ENCODE measurements at regions not wholly inside any gene's neighbourhood (a gene's known extent, or its start where the extent isn't known, plus 50 kb on each side); places are given as distances from the start of the nearest gene placed in this dataset.

GRCh38 chr4:18626366-18626765, 604.8 kb upstream of the LCORL start:
- H3K27me3 ChIP-seq, result no peaks in the 10 kb centered on the region
- H3K36me3 ChIP-seq, result no peaks in the 10 kb centered on the region
- H3K27ac ChIP-seq, result no peak overlapping the region
- ATAC-seq (no peak), DNase-seq (no peak)
- peaks cover 0 to 7% (median 0%) of the 10 kb centered on the region in 12 donors for H3K9me3 ChIP-seq
- H3K4me3 ChIP-seq, result no peak overlapping the region
- TF ChIP-seq POLR2A (IDR thresholded peaks at IDR 0.05) (no peak), CTCF (IDR thresholded peaks at IDR 0.05) (no peak)
- no peaks in the 10 kb centered on the region for H3K4me1 ChIP-seq
- intact Hi-C loops (cut with DNase I), result no loop called here

GRCh38 chr4:18621186-18621585, 599.6 kb upstream of the LCORL start:
- Histone ChIP-seq H3K4me3 (no peak overlapping the region), H3K36me3 (no peaks in the 10 kb centered on the region), H3K4me1 (no peaks in the 10 kb centered on the region), H3K27ac (no peak overlapping the region), H3K9me3 (no peaks in the 10 kb centered on the region), H3K27me3 (no peaks in the 10 kb centered on the region)
- ATAC-seq, result no peak
- DNase-seq, result no peak
- WGBS, 4 donors, result 56 to 66% (median 60%) methylated on average over 1 of the region's 1 CpG
- intact Hi-C loops (cut with DNase I), result no loop called here
- TF ChIP-seq POLR2A (IDR thresholded peaks at IDR 0.05) (no peak), CTCF (IDR thresholded peaks at IDR 0.05) (no peak)

GRCh38 chr4:18616720-18617119, 595.2 kb upstream of the LCORL start:
- TF ChIP-seq POLR2A (IDR thresholded peaks at IDR 0.05) (no peak), CTCF (IDR thresholded peaks at IDR 0.05) (no peak)
- 79 to 86% (median 80%) methylated on average over 6 of the region's 6 CpGs for WGBS, 4 donors

GRCh38 chr4:18611026-18611425, 589.5 kb upstream of the LCORL start:
- no peaks in the 10 kb centered on the region for H3K4me1 ChIP-seq
- H3K27ac ChIP-seq, result no peak overlapping the region
- H3K4me3 ChIP-seq, result no peak overlapping the region
- DNase-seq (no peak), ATAC-seq (no peak)
- no peaks in the 10 kb centered on the region for H3K27me3 ChIP-seq
- no peaks in the 10 kb centered on the region for H3K36me3 ChIP-seq
- TF ChIP-seq POLR2A (IDR thresholded peaks at IDR 0.05) (no peak), CTCF (IDR thresholded peaks at IDR 0.05) (no peak)
- H3K9me3 ChIP-seq, result no peaks in the 10 kb centered on the region
- intact Hi-C loops (cut with DNase I), result no loop called here
- 80 to 88% (median 86%) methylated on average over 2 of the region's 2 CpGs for WGBS, 4 donors

More at GRCh38 chr4:18616720-18617119, 595.2 kb upstream of the LCORL start:
- DNase-seq, result no peak
- H3K27me3 ChIP-seq, result no peaks in the 10 kb centered on the region
- no peak overlapping the region for H3K27ac ChIP-seq
- H3K9me3 ChIP-seq, result no peaks in the 10 kb centered on the region
- intact Hi-C loops (cut with DNase I), result no loop called here
- ATAC-seq, result no peak
- H3K4me3 ChIP-seq, result no peak overlapping the region
- no peaks in the 10 kb centered on the region for H3K4me1 ChIP-seq
- no peaks in the 10 kb centered on the region for H3K36me3 ChIP-seq

Data from heart left ventricle (tissue), 16 donors.